GM12878 (cell line): ENCODE measurements at regions not wholly inside any gene's neighbourhood (a gene's known extent, or its start where the extent isn't known, plus 50 kb on each side); places are given as distances from the start of the nearest gene placed in this dataset.

Experiments
- ATAC-seq: fragments of 200-7000 bp; cut with Tn5 transposase; 3 replicates; pipeline ENCODE4 v1.9.1; 2020; ENCODE audit warnings: mild to moderate bottlenecking, moderate library complexity
- BruUV-seq: library from RNA; stranded (reverse); fragments of 400-500 nt; replicated peaks from 2 replicates; lab custom pipeline; 2021; lab: Mats Ljungman, UMichigan
- CTCF ChIA-PET: fragments of 300-600 bp; sonication (Branson Sonifier 250); formaldehyde crosslinking; extraction: SDS; loops from one replicate; lab custom pipeline; 2021; ENCODE audit warnings: inconsistent platforms; lab: Yijun Ruan, JAX
- POLR2A ChIA-PET: fragments of 350-600 bp; formaldehyde crosslinking; extraction: SDS; loops from one replicate; lab custom pipeline; 2021; ENCODE audit warnings: inconsistent platforms; lab: Charles Lee
- RAD21 ChIA-PET: fragments of 300-600 bp; sonication (Branson Sonifier 250); formaldehyde crosslinking; loops from one replicate; lab custom pipeline; 2023; ENCODE audit warnings: antibody characterized with exemption; ENCODE audit not compliant: unreplicated experiment; lab: Charles Lee
- SMC1A ChIA-PET: fragments of 300-600 bp; sonication (Branson Sonifier 250); formaldehyde crosslinking; loops from one replicate; lab custom pipeline; 2023; ENCODE audit not compliant: unreplicated experiment, uncharacterized antibody; lab: Charles Lee
- DNase-seq: peaks from one replicate; pipeline ENCODE4 v3.0.0-alpha.2; 2011; ENCODE audit warnings: low read depth, low spot score
- FAIRE-seq: peaks from 3 replicates; lab custom pipeline; 2011; peaks lifted over from hg19 to GRCh38; lab: Jason Lieb, UNC
- H2AFZ ChIP-seq: 2 replicates; pipeline ENCODE4 v1.6.0; 2011; ENCODE audit warnings: low read depth, low read length, control low read depth; ENCODE audit not compliant: control insufficient read depth
- H3K27ac ChIP-seq: 2 replicates; pipeline ENCODE4 v1.5.1; 2011; ENCODE audit warnings: control low read depth; ENCODE audit not compliant: control insufficient read depth, insufficient read depth
- H3K27me3 ChIP-seq, 2 experiments: replicated peaks in 1 of 2; 2 replicates each; pipeline versions ENCODE4 v1.6.0 to v1.6.1; 2011; ENCODE audit warnings: low read length in 1 of 2; ENCODE audit not compliant: control insufficient read depth in 2 of 2, insufficient read depth in 2 of 2
- H3K36me3 ChIP-seq, 2 experiments: 2 replicates each; pipeline ENCODE4 v1.5.1; 2011; ENCODE audit warnings: low read length in 1 of 2; ENCODE audit not compliant: control insufficient read depth in 2 of 2, insufficient read depth in 2 of 2
- H3K4me1 ChIP-seq: 2 replicates; pipeline ENCODE4 v1.6.1; 2011; ENCODE audit warnings: mild to moderate bottlenecking, low read length, moderate library complexity, mixed read lengths; ENCODE audit not compliant: control insufficient read depth, insufficient read depth
- H3K4me2 ChIP-seq: 2 replicates; pipeline ENCODE4 v1.6.0; 2011; ENCODE audit warnings: control low read depth; ENCODE audit not compliant: control insufficient read depth, insufficient read depth
- H3K4me3 ChIP-seq: fragments of 200-600 bp; sonication (generic); 2 replicates; pipeline ENCODE4 v1.5.1; 2016
- H3K79me2 ChIP-seq: 2 replicates; pipeline ENCODE4 v1.6.0; 2011; ENCODE audit warnings: low read length; ENCODE audit not compliant: control insufficient read depth, insufficient read depth
- H3K9ac ChIP-seq: 2 replicates; pipeline ENCODE4 v1.8.0; 2011; ENCODE audit warnings: low read length, control low read depth, mixed read lengths; ENCODE audit not compliant: control insufficient read depth, insufficient read depth
- H3K9me3 ChIP-seq: replicated peaks from 3 replicates; pipeline ENCODE4 v1.5.1; 2011; ENCODE audit warnings: mild to moderate bottlenecking, low read length; ENCODE audit not compliant: control insufficient read depth, insufficient read depth
- H4K20me1 ChIP-seq: 2 replicates; pipeline ENCODE4 v1.6.0; 2011; ENCODE audit not compliant: control insufficient read depth, insufficient read depth
- ETV6 ChIP-seq, 2 experiments: fragments of 450-650 bp in 1 of 2; IDR thresholded peaks in 1 of 2; conservative IDR thresholded peaks in 1 of 2; 2 replicates each; pipeline ENCODE4 v1.6.1; 2014; ENCODE audit warnings: antibody characterized with exemption in 1 of 2, borderline replicate concordance in 1 of 2, low read depth in 1 of 2, mild to moderate bottlenecking in 1 of 2, moderate library complexity in 1 of 2
- JUNB ChIP-seq: IDR thresholded peaks from 2 replicates; pipeline ENCODE4 v1.6.1; 2016; ENCODE audit warnings: antibody characterized with exemption, mild to moderate bottlenecking
- JUND ChIP-seq: IDR thresholded peaks from 2 replicates; pipeline ENCODE4 v1.6.1; 2012; ENCODE audit warnings: low read depth, mild to moderate bottlenecking, low read length, improper control_type of control experiment, moderate library complexity
- NFIC ChIP-seq: IDR thresholded peaks from 2 replicates; pipeline ENCODE4 v1.6.1; 2012; ENCODE audit warnings: low read depth, mild to moderate bottlenecking, inconsistent platforms, low read length, moderate library complexity
- PML ChIP-seq: IDR thresholded peaks from 2 replicates; pipeline ENCODE4 v1.6.1; 2012; ENCODE audit warnings: low read length, inconsistent platforms
- SUPT20H ChIP-seq: IDR thresholded peaks from 2 replicates; pipeline ENCODE4 v1.6.1; 2011; ENCODE audit warnings: low read depth, mild to moderate bottlenecking, low read length, moderate library complexity, borderline replicate concordance; ENCODE audit not compliant: control insufficient read depth
- ZBED1 ChIP-seq: IDR thresholded peaks from 2 replicates; pipeline ENCODE4 v1.6.1; 2016; ENCODE audit warnings: borderline replicate concordance
- ZNF207 ChIP-seq: fragments of 450-650 bp; IDR thresholded peaks from 2 replicates; pipeline ENCODE4 v1.6.1; 2014; ENCODE audit warnings: antibody characterized with exemption, mild to moderate bottlenecking, borderline replicate concordance
- ZNF24 ChIP-seq: fragments of 450-650 bp; IDR thresholded peaks from 2 replicates; pipeline ENCODE4 v1.6.1; 2017; ENCODE audit warnings: antibody characterized with exemption, mild to moderate bottlenecking
- WGBS: methylation state at CpG from one replicate; pipeline ENCODE4 v1.1.6; 2016; ENCODE audit warnings: low lambda C conversion rate; ENCODE audit not compliant: insufficient replicate concordance, insufficient coverage; ENCODE audit errors: missing lambda C conversion rate; 5-methylcytosine and 5-hydroxymethylcytosine counted together
- in situ Hi-C: fragments of 300-500 bp; cut with MboI; formaldehyde crosslinking; loops from 9 replicates; pipeline ENCODE4 v1.14.3; 2018; ENCODE audit warnings: mixed read lengths
- intact Hi-C: fragments of 100-400 bp; cut with micrococcal nuclease; formaldehyde crosslinking; loops from one replicate; pipeline ENCODE4 v1.14.2; 2022; ENCODE audit not compliant: unreplicated experiment

DNA sequence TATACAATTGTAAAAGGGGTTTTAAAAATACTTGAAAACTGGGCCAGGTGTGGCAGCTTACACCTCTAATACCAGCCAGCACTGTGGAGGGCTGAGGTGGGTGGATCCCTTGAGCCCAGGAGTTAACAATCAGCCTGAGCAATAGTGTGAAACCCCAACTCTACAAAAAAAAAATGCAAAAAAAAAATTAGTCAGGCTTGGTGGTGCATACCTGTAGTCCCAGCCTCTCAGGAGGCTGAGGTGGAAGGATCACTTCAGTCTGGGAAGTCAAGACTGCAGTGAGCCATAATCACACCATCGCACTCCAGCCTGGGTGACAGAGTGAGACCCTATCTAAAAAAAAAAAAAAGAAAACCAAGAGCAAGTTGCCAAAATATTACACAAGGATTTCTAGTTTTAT, 182.7 kb downstream of the UBE2E3 start:
- Histone ChIP-seq H3K27ac (peak overlapping the region; percentile 93; the same call in 1 of the 2 replicates), H3K9me3 (peaks cover 14% of the 10 kb centered on the region), H3K4me3 (no peak overlapping the region), H3K4me2 (no peak overlapping the region), H4K20me1 (no peaks in the 10 kb centered on the region), H3K36me3 (no peaks in the 10 kb centered on the region), H3K27me3 (no peaks in the 10 kb centered on the region), H3K79me2 (no peaks in the 10 kb centered on the region), H2AFZ (no peak overlapping the region), H3K9ac (no peak overlapping the region), H3K4me1 (peaks cover 24% of the 10 kb centered on the region)
- no TSS peak for BruUV-seq
- CTCF ChIA-PET: interaction anchor here (0.6 kb wide), 1 partner anchor 14 kb away, joined by 3 read pairs; no protein-coding TSS in a partner anchor
- peak; percentile 52 for ATAC-seq
- 88% methylated on average over 1 of the region's 1 CpG for WGBS
- RAD21 ChIA-PET: interaction anchor here (1.0 kb wide), 1 partner anchor 58 kb away, joined by 3 read pairs; no protein-coding TSS in a partner anchor
- POLR2A ChIA-PET: no interaction called here
- intact Hi-C loops: no loop called here
- no peak for FAIRE-seq
- SMC1A ChIA-PET: no interaction called here
- no peak for TF ChIP-seq ZNF207
- TF ChIP-seq SUPT20H: no peak
- peak; percentile 20; the same call in 1 of the 2 replicates for TF ChIP-seq JUNB
- no peak for TF ChIP-seq ZNF24
- 0 out of 2 replicates have a peak, but pooled peaks have one; percentile 16 for TF ChIP-seq NFIC
- TF ChIP-seq JUND: no peak
- no peak for DNase-seq
- in situ Hi-C loops: no loop called here

DNA sequence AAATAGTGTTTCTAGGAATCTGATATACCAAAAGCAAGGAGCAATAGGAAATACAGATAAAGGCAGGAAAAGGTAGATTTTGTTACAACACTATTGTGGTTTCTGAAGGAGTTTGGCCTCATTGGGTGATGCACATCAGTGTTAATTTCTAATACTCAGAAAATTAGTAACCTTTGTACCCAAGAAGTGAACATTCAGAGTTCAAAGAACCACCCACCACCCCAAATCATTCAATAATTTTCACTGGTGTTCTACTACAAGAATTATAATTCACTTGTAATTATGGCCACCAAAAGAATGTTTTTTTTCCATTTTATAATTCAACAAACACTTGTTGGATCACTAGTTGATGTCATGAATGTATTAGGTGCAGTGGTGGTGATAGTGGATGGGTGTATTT, 183.3 kb downstream of the UBE2E3 start:
- in situ Hi-C loops: no loop called here
- H2AFZ ChIP-seq: no peak overlapping the region
- H3K4me3 ChIP-seq: no peak overlapping the region
- peak overlapping the region; percentile 93 for H3K27ac ChIP-seq
- H4K20me1 ChIP-seq: no peaks in the 10 kb centered on the region
- no peaks in the 10 kb centered on the region for H3K79me2 ChIP-seq
- peaks cover 15% of the 10 kb centered on the region for H3K9me3 ChIP-seq
- H3K36me3 ChIP-seq: no peaks in the 10 kb centered on the region
- SMC1A ChIA-PET: interaction anchor here (2.1 kb wide), 1 partner anchor 59 kb away, joined by 7 read pairs; no protein-coding TSS in a partner anchor
- H3K27me3 ChIP-seq: no peaks in the 10 kb centered on the region
- no TSS peak for BruUV-seq
- no peak overlapping the region for H3K9ac ChIP-seq
- H3K4me2 ChIP-seq: no peak overlapping the region
- ATAC-seq (no peak), FAIRE-seq (no peak), DNase-seq (no peak)
- RAD21 ChIA-PET: no interaction called here
- H3K4me1 ChIP-seq: peaks cover 24% of the 10 kb centered on the region
- CTCF ChIA-PET: no interaction called here
- TF ChIP-seq PML (0 out of 2 replicates have a peak, but pooled peaks have one; percentile 22), ETV6 (conservative IDR thresholded peaks at IDR 0.05 in 1 of 2, IDR thresholded peaks at IDR 0.05 in 1 of 2; ENCODE audit: borderline replicate concordance in 1 of 2, low read depth in 1 of 2) (no peak), ZBED1 (no peak)
- POLR2A ChIA-PET: no interaction called here
- intact Hi-C loops: no loop called here
